ENCODE measurements at regions not wholly inside any gene's neighbourhood (a gene's known extent, or its start where the extent isn't known, plus 50 kb on each side); places are given as distances from the start of the nearest gene placed in this dataset.
"Not testable (repeated sequence)": the region's sequence is repeated elsewhere in the genome, so short reads cannot be mapped to it uniquely, and the experiment has no call there.

GRCh38 chr3:162629372-162629771 is 1132.8 kb downstream of the OTOL1 start:
- Histone ChIP-seq H3K9ac (no peak overlapping the region), H3K4me3 (ENCODE audit: low read depth, low read length) (no peak overlapping the region), H2AFZ (no peak overlapping the region), H3K36me3 (ENCODE audit: control insufficient read depth, insufficient read depth, low read length) (no peaks in the 10 kb centered on the region), H3K9me3 (ENCODE audit: control insufficient read depth, low read length) (no peaks in the 10 kb centered on the region), H3K27me3 (ENCODE audit: control insufficient read depth, insufficient read depth, low read length) (no peaks in the 10 kb centered on the region), H3K27ac (no peak overlapping the region), H3K4me2 (ENCODE audit: low read length) (no peak overlapping the region), H3K79me2 (no peaks in the 10 kb centered on the region), H3K4me1 (no peaks in the 10 kb centered on the region)
- TF ChIP-seq, protein P1, sequence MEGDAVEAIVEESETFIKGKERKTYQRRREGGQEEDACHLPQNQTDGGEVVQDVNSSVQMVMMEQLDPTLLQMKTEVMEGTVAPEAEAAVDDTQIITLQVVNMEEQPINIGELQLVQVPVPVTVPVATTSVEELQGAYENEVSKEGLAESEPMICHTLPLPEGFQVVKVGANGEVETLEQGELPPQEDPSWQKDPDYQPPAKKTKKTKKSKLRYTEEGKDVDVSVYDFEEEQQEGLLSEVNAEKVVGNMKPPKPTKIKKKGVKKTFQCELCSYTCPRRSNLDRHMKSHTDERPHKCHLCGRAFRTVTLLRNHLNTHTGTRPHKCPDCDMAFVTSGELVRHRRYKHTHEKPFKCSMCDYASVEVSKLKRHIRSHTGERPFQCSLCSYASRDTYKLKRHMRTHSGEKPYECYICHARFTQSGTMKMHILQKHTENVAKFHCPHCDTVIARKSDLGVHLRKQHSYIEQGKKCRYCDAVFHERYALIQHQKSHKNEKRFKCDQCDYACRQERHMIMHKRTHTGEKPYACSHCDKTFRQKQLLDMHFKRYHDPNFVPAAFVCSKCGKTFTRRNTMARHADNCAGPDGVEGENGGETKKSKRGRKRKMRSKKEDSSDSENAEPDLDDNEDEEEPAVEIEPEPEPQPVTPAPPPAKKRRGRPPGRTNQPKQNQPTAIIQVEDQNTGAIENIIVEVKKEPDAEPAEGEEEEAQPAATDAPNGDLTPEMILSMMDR (IDR thresholded peaks at IDR 0.05), result no peak

DNA sequence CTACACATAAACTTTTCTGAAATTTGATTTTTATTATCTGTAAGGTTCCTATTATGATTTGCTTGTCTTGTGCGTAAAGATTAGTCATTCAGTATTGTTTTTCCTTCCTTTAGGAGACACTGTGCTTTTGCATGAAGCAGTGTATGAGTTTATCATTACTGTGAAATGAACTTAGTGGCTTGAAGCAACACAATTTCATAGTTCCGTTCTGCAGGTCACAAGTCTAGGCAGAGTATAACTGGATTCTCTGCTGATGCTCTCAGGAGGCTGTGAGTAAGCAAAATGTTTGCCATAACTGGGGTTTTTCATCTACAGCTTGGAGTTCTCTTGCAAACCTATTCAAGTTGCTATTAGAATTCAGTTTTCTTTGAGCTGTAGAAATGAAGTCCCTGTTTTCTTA is 1136.1 kb downstream of the OTOL1 start:
- no peak overlapping the region for H3K4me3 ChIP-seq (ENCODE audit: low read depth, low read length)
- H3K4me1 ChIP-seq, result no peaks in the 10 kb centered on the region
- H3K9me3 ChIP-seq (ENCODE audit: control insufficient read depth, low read length), result no peaks in the 10 kb centered on the region
- TF ChIP-seq, protein P1 (IDR thresholded peaks at IDR 0.05), result no peak
- no peaks in the 10 kb centered on the region for H3K27me3 ChIP-seq (ENCODE audit: control insufficient read depth, insufficient read depth, low read length)
- H3K79me2 ChIP-seq, result no peaks in the 10 kb centered on the region
- no peak overlapping the region for H2AFZ ChIP-seq
- H3K27ac ChIP-seq, result no peak overlapping the region
- no peak overlapping the region for H3K4me2 ChIP-seq (ENCODE audit: low read length)
- H3K36me3 ChIP-seq (ENCODE audit: control insufficient read depth, insufficient read depth, low read length), result no peaks in the 10 kb centered on the region
- no peak overlapping the region for H3K9ac ChIP-seq

GRCh38 chr3:162640208-162640607 is 1143.6 kb downstream of the OTOL1 start:
- H3K9me3 ChIP-seq (ENCODE audit: control insufficient read depth, low read length); H3K4me2 ChIP-seq (ENCODE audit: low read length); H3K9ac ChIP-seq; H3K27me3 ChIP-seq (ENCODE audit: control insufficient read depth, insufficient read depth, low read length); H2AFZ ChIP-seq; H3K4me3 ChIP-seq (ENCODE audit: low read depth, low read length); H3K79me2 ChIP-seq; H3K27ac ChIP-seq; H3K4me1 ChIP-seq; H3K36me3 ChIP-seq (ENCODE audit: control insufficient read depth, insufficient read depth, low read length): not testable (repeated sequence)

DNA sequence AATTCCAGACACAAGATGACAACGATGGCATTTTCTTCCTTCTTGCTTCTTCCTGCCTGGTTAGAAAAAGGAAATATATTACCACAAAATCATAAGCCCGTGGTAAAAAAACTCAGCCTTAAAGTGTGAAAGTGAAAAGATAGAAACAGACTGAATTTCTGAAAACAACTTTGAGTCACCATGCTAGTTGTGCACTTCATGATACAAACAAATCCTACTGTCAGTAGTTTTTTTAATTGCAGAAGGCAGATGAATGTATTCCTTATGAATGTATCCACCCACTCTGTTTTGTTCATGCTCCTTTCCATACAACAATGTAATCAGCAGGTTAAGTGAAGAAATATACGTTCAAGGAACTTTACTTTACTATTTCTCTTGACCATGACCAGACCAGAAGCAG is 1144.7 kb downstream of the OTOL1 start:
- Histone ChIP-seq H3K9me3 (ENCODE audit: control insufficient read depth, low read length) (no peaks in the 10 kb centered on the region), H3K4me1 (no peaks in the 10 kb centered on the region), H3K79me2 (no peaks in the 10 kb centered on the region), H3K27ac (no peak overlapping the region), H3K36me3 (ENCODE audit: control insufficient read depth, insufficient read depth, low read length) (no peaks in the 10 kb centered on the region), H3K27me3 (ENCODE audit: control insufficient read depth, insufficient read depth, low read length) (no peaks in the 10 kb centered on the region), H3K4me2 (ENCODE audit: low read length) (no peak overlapping the region), H3K4me3 (ENCODE audit: low read depth, low read length) (no peak overlapping the region), H2AFZ (no peak overlapping the region), H3K9ac (no peak overlapping the region)
- TF ChIP-seq, protein P1 (IDR thresholded peaks at IDR 0.05), result no peak

DNA sequence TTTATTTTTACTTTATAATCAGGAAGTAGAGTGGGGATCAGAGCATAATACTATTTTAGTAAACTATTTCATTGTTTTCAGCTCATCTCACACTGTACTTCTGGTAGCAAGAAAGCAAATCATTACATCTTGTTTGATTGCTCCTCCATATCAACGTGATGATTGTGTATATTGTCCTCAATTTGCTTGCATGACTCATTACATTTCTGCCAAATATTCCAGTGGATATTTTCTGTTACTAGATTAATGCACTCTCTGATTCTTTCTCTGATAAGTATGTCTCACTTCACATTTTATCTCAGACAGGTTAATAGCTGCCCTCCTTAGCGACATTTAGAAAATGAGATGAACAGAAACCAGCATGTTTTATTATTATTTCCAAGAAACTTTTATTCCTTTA is 1145.3 kb downstream of the OTOL1 start:
- H3K9ac ChIP-seq, result no peak overlapping the region

More for the DNA sequence above, 1145.3 kb downstream of the OTOL1 start:
- Histone ChIP-seq H3K4me2 (ENCODE audit: low read length) (no peak overlapping the region), H3K4me1 (no peaks in the 10 kb centered on the region), H3K9me3 (ENCODE audit: control insufficient read depth, low read length) (no peaks in the 10 kb centered on the region), H2AFZ (no peak overlapping the region), H3K36me3 (ENCODE audit: control insufficient read depth, insufficient read depth, low read length) (no peaks in the 10 kb centered on the region), H3K4me3 (ENCODE audit: low read depth, low read length) (no peak overlapping the region), H3K27me3 (ENCODE audit: control insufficient read depth, insufficient read depth, low read length) (no peaks in the 10 kb centered on the region), H3K79me2 (no peaks in the 10 kb centered on the region), H3K27ac (no peak overlapping the region)
- TF ChIP-seq, protein P1 (IDR thresholded peaks at IDR 0.05), result no peak

Measured in parathyroid adenoma (tissue), 2 donors.